HepG2 (cell line): ENCODE measurements at regions not wholly inside any gene's neighbourhood (a gene's known extent, or its start where the extent isn't known, plus 50 kb on each side); places are given as distances from the start of the nearest gene placed in this dataset.

Source experiments
- ATAC-seq: fragments of 200-7000 bp; cut with Tn5 transposase; 3 replicates; pipeline ENCODE4 v1.9.1; 2020; ENCODE audit warnings: mild to moderate bottlenecking, moderate library complexity
- BruUV-seq: library from RNA; stranded (reverse); fragments of 400-500 nt; replicated peaks from 2 replicates; lab custom pipeline; 2021; lab: Mats Ljungman, UMichigan
- CTCF ChIA-PET: fragments of 300-600 bp; formaldehyde crosslinking; extraction: SDS; loops from one replicate; lab custom pipeline; 2021; ENCODE audit warnings: low total read pairs, inconsistent platforms, low intra/inter-chr PET ratio; lab: Yijun Ruan, JAX
- POLR2A ChIA-PET: fragments of 350-600 bp; sonication (Branson Sonifier 250); formaldehyde crosslinking; loops from one replicate; lab custom pipeline; 2020; ENCODE audit warnings: antibody characterized with exemption, inconsistent platforms; lab: Yijun Ruan, JAX
- DNase-seq: peaks from one replicate; pipeline ENCODE4 v3.0.0-alpha.2; 2015; ENCODE audit warnings: low spot score
- FAIRE-seq: peaks from 3 replicates; lab custom pipeline; 2011; peaks lifted over from hg19 to GRCh38; lab: Jason Lieb, UNC
- H2AFZ ChIP-seq: one replicate; pipeline ENCODE4 v1.6.1; 2011; ENCODE audit warnings: low read length, inconsistent platforms
- H3K27ac ChIP-seq: fragments of 300-600 bp; 3 replicates; pipeline ENCODE4 v1.8.0; 2011; ENCODE audit warnings: mixed run types, mild to moderate bottlenecking, mixed read lengths, low read length, inconsistent platforms; ENCODE audit not compliant: insufficient read depth; ENCODE audit errors: extremely low read length
- H3K27me3 ChIP-seq, 2 experiments: fragments of 200-600 bp in 1 of 2; 2 replicates in 1 of 2; 3 replicates in 1 of 2; pipeline versions ENCODE4 v1.6.0 to v1.8.0; 2011; ENCODE audit warnings: low read length in 2 of 2, mild to moderate bottlenecking in 2 of 2, moderate library complexity in 2 of 2, inconsistent platforms in 1 of 2; ENCODE audit not compliant: insufficient read depth in 2 of 2, control insufficient read depth in 1 of 2
- H3K36me3 ChIP-seq, 2 experiments: fragments of 200-600 bp in 1 of 2; replicated peaks in 1 of 2; 2 replicates in 1 of 2; 3 replicates in 1 of 2; pipeline versions ENCODE4 v1.5.1 to v1.8.0; 2011; ENCODE audit warnings: low read length in 2 of 2, inconsistent platforms in 1 of 2; ENCODE audit not compliant: insufficient read depth in 2 of 2, control insufficient read depth in 1 of 2
- H3K4me1 ChIP-seq: 2 replicates; pipeline ENCODE4 v1.5.1; 2012; ENCODE audit warnings: low read length, inconsistent platforms; ENCODE audit not compliant: insufficient read depth
- H3K4me2 ChIP-seq: 2 replicates; pipeline ENCODE4 v1.6.0; 2011; ENCODE audit warnings: low read depth, low read length, inconsistent platforms
- H3K4me3 ChIP-seq, 3 experiments: fragments of 200-600 bp in 1 of 3; sonication (generic), shearing (Covaris generic) in 1 of 3; replicated peaks in 1 of 3; 2 replicates each; pipeline ENCODE4 v1.5.1; 2011 to 2016; ENCODE audit warnings: low read length in 3 of 3, inconsistent platforms in 2 of 3, low read depth in 2 of 3, mild to moderate bottlenecking in 2 of 3, control low read depth in 1 of 3, mixed read lengths in 1 of 3; ENCODE audit not compliant: insufficient read depth in 1 of 3
- H3K79me2 ChIP-seq: one replicate; pipeline ENCODE4 v1.6.1; 2011; ENCODE audit warnings: low read length, inconsistent platforms; ENCODE audit not compliant: insufficient read depth
- H3K9ac ChIP-seq: 2 replicates; pipeline ENCODE4 v1.6.0; 2011; ENCODE audit warnings: mild to moderate bottlenecking, low read depth, low read length, inconsistent platforms; ENCODE audit not compliant: insufficient read depth
- H3K9me3 ChIP-seq: 2 replicates; pipeline ENCODE4 v1.5.1; 2012; ENCODE audit warnings: mild to moderate bottlenecking, low read length
- H4K20me1 ChIP-seq: 2 replicates; pipeline ENCODE4 v1.6.0; 2011; ENCODE audit warnings: inconsistent platforms, mild to moderate bottlenecking, low read length, moderate library complexity; ENCODE audit not compliant: insufficient read depth
- ADNP ChIP-seq: sonication (generic); formaldehyde crosslinking; IDR thresholded peaks from 2 replicates; pipeline ENCODE4 v1.4.0; 2020; ENCODE audit warnings: missing genetic modification reagents
- CHD2 ChIP-seq: IDR thresholded peaks from 2 replicates; pipeline ENCODE4 v1.6.1; 2011; ENCODE audit warnings: low read depth, low read length, improper control_type of control experiment
- DMAP1 ChIP-seq: IDR thresholded peaks from 2 replicates; pipeline ENCODE4 v1.6.1; 2016
- HMG20A ChIP-seq: IDR thresholded peaks from 2 replicates; pipeline ENCODE4 v1.6.1; 2016; ENCODE audit warnings: borderline replicate concordance
- NPAS2 ChIP-seq: sonication (generic); formaldehyde crosslinking; IDR thresholded peaks from 2 replicates; pipeline ENCODE4 v1.8.0; 2022; ENCODE audit warnings: mild to moderate bottlenecking, missing genetic modification reagents, borderline replicate concordance
- RBAK ChIP-seq: sonication (generic); formaldehyde crosslinking; IDR thresholded peaks from 2 replicates; pipeline ENCODE4 v1.5.1; 2020; ENCODE audit warnings: mild to moderate bottlenecking, missing genetic modification reagents
- SALL1 ChIP-seq: sonication (generic); formaldehyde crosslinking; IDR thresholded peaks from 2 replicates; pipeline ENCODE4 v1.8.0; 2022; ENCODE audit warnings: mild to moderate bottlenecking, missing genetic modification reagents
- ZNF264 ChIP-seq: sonication (generic); formaldehyde crosslinking; IDR thresholded peaks from 2 replicates; pipeline ENCODE4 v1.4.0; 2020; ENCODE audit warnings: missing genetic modification reagents
- ZNF280D ChIP-seq: sonication (generic); formaldehyde crosslinking; IDR thresholded peaks from 2 replicates; pipeline ENCODE4 v1.5.1; 2020; ENCODE audit warnings: mild to moderate bottlenecking, missing genetic modification reagents
- ZNF30 ChIP-seq: sonication (generic); formaldehyde crosslinking; IDR thresholded peaks from 2 replicates; pipeline ENCODE4 v1.5.0; 2020; ENCODE audit warnings: mild to moderate bottlenecking, missing genetic modification reagents
- ZNF331 ChIP-seq: sonication (generic); formaldehyde crosslinking; IDR thresholded peaks from 2 replicates; pipeline ENCODE4 v1.4.0; 2020; ENCODE audit warnings: missing genetic modification reagents
- ZNF550 ChIP-seq: sonication (generic); formaldehyde crosslinking; IDR thresholded peaks from 2 replicates; pipeline ENCODE4 v1.4.0; 2020; ENCODE audit warnings: mild to moderate bottlenecking, missing genetic modification reagents, borderline replicate concordance
- WGBS: methylation state at CpG from one replicate; pipeline ENCODE4 v1.1.6; 2017; ENCODE audit warnings: low lambda C conversion rate; 5-methylcytosine and 5-hydroxymethylcytosine counted together
- in situ Hi-C: cut with HindIII; loops from 2 replicates; pipeline ENCODE4 v1.10.0; 2017; ENCODE audit warnings: low pct_unique_long_range_greater_than_20kb; ENCODE audit not compliant: extremely low pct_ligation_motif_present
- intact Hi-C: fragments of 100-400 bp; cut with micrococcal nuclease; formaldehyde crosslinking; loops from one replicate; pipeline ENCODE4 v1.10.0; 2022; ENCODE audit not compliant: unreplicated experiment
- TF ChIP-seq, protein P1 (sequence below): sonication (generic); formaldehyde crosslinking; IDR thresholded peaks from 2 replicates; pipeline ENCODE4 v1.9.0; 2022; ENCODE audit warnings: low read depth, missing genetic modification reagents

DNA sequence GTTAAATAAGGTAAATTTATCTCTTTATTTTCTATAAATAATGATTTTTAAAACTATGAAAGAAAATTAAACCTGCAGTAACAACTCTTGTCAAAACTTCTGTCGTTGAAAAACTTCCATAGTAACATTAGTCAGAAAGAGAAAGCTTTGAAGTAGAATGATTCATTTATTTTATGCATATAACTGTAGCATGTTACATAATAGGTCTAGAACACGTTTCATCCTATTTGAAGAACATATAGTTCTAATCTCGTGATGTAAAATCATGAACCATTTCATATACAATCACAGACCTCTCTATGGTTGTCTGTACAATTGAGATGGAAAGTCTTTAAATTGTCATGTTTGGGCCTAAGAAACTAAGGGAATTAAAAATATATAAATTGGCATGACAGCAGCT lies 61.3 kb upstream of the MYLIP start:
- intact Hi-C loops: no loop called here
- H3K9ac ChIP-seq: no peak overlapping the region
- H3K79me2 ChIP-seq: no peaks in the 10 kb centered on the region
- FAIRE-seq (no peak), DNase-seq (no peak), ATAC-seq (no peak)
- no peak overlapping the region for H3K27ac ChIP-seq
- no peaks in the 10 kb centered on the region for H3K4me1 ChIP-seq
- no peak overlapping the region for H3K4me3 ChIP-seq
- BruUV-seq: no TSS peak
- in situ Hi-C loops: no loop called here
- TF ChIP-seq ZNF331 (CRISPR knock-in tag) (no peak), ADNP (no peak), ZNF550 (no peak), HMG20A (CRISPR knock-in tag) (no peak), ZNF264 (CRISPR knock-in tag) (no peak)
- TF ChIP-seq, protein P1, sequence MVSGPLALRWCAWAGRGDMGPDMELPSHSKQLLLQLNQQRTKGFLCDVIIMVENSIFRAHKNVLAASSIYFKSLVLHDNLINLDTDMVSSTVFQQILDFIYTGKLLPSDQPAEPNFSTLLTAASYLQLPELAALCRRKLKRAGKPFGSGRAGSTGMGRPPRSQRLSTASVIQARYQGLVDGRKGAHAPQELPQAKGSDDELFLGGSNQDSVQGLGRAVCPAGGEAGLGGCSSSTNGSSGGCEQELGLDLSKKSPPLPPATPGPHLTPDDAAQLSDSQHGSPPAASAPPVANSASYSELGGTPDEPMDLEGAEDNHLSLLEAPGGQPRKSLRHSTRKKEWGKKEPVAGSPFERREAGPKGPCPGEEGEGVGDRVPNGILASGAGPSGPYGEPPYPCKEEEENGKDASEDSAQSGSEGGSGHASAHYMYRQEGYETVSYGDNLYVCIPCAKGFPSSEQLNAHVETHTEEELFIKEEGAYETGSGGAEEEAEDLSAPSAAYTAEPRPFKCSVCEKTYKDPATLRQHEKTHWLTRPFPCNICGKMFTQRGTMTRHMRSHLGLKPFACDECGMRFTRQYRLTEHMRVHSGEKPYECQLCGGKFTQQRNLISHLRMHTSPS (CRISPR knock-in tag): no peak
- no peaks in the 10 kb centered on the region for H3K36me3 ChIP-seq
- POLR2A ChIA-PET: no interaction called here
- no peaks in the 10 kb centered on the region for H4K20me1 ChIP-seq
- H2AFZ ChIP-seq: no peak overlapping the region
- H3K27me3 ChIP-seq: peaks cover 0 to 4% of the 10 kb centered on the region in 2 experiments; a peak in 1 of 5 replicates
- WGBS: 0% methylated on average over 3 of the region's 3 CpGs
- CTCF ChIA-PET: no interaction called here
- H3K4me2 ChIP-seq: no peak overlapping the region
- H3K9me3 ChIP-seq: no peaks in the 10 kb centered on the region

DNA sequence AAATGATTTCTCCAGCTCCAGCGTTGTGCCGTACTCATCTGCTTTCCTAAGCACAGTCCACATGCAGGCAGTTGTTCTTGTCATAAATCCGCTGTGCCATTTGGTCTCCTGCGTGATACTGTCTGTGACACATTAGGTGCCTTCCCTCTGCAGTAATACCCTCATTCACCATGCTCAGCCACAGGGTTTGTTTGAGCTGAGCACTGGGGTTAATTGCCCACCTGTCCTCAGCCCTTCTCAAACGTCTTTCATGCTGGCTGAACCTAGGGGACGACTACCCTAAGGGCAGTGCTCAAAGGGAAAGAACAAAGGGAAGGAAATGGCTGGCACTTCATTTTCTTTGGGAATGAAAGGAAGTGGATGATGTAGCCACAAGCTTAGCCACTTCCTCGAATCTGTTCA lies 64.2 kb upstream of the MYLIP start:
- H3K4me1 ChIP-seq: no peaks in the 10 kb centered on the region
- H3K4me3 ChIP-seq: no peak overlapping the region
- peaks cover 1 to 10% of the 10 kb centered on the region in 2 experiments; a peak in 3 of 5 replicates for H3K27me3 ChIP-seq
- FAIRE-seq: no peak
- no peak overlapping the region for H3K4me2 ChIP-seq
- no peak overlapping the region for H2AFZ ChIP-seq
- BruUV-seq: no TSS peak
- no peak overlapping the region for H3K9ac ChIP-seq
- ChIA-PET CTCF (no interaction called here), POLR2A (no interaction called here)
- intact Hi-C loops: no loop called here
- DNase-seq: no peak
- no peak for ATAC-seq
- H4K20me1 ChIP-seq: no peaks in the 10 kb centered on the region
- in situ Hi-C loops: no loop called here
- no peaks in the 10 kb centered on the region for H3K79me2 ChIP-seq
- no peak overlapping the region for H3K27ac ChIP-seq
- H3K36me3 ChIP-seq: no peaks in the 10 kb centered on the region
- 6% methylated on average over 7 of the region's 7 CpGs for WGBS
- no peaks in the 10 kb centered on the region for H3K9me3 ChIP-seq
- TF ChIP-seq ZNF280D (CRISPR knock-in tag) (no peak), DMAP1 (CRISPR knock-in tag) (no peak), ZNF30 (CRISPR knock-in tag) (no peak), CHD2 (no peak), RBAK (CRISPR knock-in tag) (no peak), NPAS2 (CRISPR knock-in tag) (no peak), SALL1 (CRISPR knock-in tag) (no peak)
